Renal pelvis (tissue), 1 donor: ENCODE measurements at regions not wholly inside any gene's neighbourhood (a gene's known extent, or its start where the extent isn't known, plus 50 kb on each side); places are given as distances from the start of the nearest gene placed in this dataset.
"Not testable (repeated sequence)": the region's sequence is repeated elsewhere in the genome, so short reads cannot be mapped to it uniquely, and the experiment has no call there.

Source experiments
- DNase-seq: peaks from one replicate; pipeline ENCODE4 v3.0.0-alpha.2; 2013

DNA sequence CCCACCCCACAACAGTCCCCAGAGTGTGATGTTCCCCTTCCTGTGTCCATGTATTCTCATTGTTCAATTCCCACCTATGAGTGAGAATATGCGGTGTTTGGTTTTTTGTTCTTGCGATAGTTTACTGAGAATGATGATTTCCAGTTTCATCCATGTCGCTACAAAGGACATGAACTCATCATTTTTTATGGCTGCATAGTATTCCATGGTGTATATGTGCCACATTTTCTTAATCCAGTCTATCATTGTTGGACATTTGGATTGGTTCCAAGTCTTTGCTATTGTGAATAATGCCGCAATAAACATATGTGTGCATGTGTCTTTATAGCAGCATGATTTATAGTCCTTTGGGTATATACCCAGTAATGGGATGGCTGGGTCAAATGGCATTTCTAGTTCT is 156.9 kb downstream of the RHOU start:
- not testable (repeated sequence) for DNase-seq

DNA sequence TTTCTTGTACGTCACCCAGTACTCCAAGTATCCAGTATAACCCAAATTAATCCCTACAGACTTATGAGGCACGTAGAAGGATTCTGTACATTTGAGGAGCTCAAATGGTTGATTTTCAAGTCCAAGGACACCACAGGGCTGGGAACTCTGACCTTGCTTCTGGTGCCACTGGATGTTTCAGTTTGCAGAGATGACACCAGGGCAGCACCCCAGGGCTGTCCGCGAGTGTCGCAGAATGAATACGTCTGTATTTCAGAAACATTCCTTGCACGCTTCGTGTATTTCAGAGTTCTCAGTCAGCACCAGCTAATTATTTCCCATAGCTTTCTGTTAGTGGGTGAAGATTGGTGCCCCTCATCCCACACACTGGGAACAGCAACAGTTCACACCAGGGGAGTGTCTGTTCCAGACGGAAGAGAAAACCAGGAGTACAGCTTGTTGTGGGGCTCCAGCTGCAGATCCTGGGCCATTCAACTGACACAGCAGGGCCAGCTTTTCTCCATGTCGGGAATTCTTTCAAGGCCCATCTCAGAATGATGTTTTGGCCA is 159.2 kb downstream of the RHOU start:
- no peak for DNase-seq

- no peak for DNase-seq
These were observed 162.6 kb downstream of the RHOU start for GRCh38 chr1:228897901-228898300.

DNA sequence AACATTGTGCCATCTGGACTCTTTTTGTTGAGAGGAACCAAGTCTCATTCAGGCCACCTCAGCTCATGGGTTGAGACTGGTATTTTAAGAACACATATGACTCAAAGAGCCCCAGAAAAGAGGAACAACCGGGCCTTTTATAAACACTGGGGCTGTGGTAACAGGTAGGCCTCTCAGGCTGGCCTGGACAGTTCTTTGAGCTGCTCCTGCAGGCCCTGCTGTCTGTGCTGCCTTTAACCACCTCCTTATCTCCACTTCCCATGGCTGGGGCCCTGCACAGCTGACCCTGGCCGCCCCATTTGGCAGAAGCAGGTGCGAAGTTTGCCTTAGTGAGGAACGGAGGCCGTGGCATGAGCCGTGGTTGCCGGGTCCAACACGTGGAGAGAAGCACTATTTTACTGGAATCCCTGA is 163.3 kb downstream of the RHOU start:
- DNase-seq = no peak

DNA sequence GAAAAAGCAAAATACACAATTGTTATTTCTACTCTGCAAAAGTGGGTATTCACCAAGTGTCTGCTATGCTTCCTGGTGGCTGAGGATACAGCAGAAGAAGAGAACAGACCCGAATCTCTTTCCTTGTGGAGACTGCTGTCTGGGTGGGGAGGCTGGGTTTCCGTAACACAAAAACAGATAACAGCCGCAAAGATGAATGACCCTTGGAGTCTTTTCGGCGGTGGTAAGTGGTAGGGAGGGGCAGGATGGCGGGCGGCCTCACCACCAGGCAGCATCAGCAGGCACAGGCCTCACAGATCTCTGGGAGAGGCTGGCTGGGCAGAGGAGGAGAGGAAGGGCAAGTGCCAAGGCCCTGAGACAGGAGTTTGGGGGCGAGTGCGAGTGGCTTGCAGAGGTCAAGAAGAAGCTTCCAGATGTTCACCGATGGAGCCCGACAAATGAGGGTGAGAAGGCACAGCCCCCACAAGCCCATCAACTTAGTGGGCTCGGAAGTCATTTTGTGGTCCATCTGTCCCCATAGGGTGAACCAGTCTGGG is 164.2 kb downstream of the RHOU start:
- no peak for DNase-seq

- no peak for DNase-seq
These were observed 165.0 kb downstream of the RHOU start for GRCh38 chr1:228900099-228900885.

DNA sequence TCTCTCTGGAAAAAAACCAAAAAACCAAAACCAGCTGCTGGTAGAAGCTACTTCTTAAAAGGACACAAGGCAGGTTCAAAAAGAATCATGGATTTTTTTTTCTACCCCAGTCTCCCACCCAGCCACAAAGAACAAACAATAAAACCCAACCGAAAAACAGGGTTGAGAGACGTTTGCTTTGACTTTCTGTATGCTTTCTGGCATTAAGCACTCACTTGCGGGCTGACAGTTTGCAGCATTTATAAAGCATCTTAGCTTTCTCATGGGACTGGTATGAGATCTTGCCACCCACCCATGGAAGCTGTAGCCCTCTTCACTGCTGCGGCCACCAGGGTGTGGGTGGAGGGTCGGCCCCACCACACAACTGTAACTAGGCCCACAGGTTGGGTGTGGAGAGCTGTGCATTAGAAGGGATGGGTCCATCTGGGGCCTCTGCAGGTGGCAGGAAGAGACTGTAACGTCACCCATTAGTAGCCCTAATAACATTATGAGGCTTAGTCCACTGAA is 165.7 kb downstream of the RHOU start:
- no peak for DNase-seq

GRCh38 chr1:228901936-228902681 is 166.8 kb downstream of the RHOU start:
- DNase-seq = no peak

DNA sequence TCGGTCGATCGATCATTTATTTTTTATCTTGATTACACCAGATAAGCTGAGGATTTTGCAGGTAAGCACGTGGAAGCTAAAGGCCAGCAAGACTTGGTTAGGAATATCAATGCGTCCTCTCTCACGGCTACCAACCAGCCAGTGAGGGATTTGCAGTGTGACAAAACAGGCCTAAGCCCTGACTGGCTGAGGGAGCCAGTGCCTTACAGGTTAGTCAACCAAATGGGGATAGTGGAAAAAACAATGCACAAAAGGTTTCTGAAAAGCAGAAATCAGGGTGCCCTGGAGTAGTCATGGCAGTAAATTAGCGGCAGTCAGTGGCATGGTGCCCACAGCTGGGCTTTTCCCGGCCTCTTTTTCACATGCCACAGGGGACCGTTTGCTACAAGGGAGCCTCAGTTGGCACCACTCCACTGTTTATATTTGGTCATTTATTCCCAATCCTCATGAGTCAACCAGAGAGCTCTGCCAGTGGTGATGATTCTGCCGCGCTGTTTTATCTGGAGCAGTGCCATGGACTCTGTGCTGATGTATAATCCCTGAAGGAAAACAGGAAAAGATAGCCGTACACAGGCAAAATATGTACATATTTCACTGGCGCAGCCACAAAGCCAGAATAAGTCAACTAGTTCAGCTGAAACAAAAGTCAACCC is 167.6 kb downstream of the RHOU start:
- no peak for DNase-seq

GRCh38 chr1:228903434-228904071 is 168.3 kb downstream of the RHOU start:
- DNase-seq = no peak

DNA sequence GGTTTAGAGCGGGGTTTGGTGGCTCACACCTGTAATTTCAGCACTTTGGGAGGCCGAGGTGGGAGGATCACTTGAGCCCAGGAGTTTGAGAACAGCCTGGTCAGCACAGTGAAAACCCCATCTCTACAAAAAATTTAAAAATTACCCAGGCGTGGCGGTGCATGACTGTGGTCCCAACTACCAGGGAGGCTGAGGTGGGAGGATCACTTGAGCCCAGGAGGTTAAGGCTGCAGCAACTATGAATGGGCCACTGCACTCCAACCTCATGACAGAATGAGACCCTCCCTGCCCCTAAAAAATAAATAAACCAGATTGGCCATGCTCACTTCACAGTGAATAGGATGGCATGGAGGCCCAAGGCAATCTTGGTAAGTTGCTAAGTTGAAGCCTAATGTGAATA is 168.9 kb downstream of the RHOU start:
- DNase-seq = no peak

GRCh38 chr1:228905701-228906101 is 170.4 kb downstream of the RHOU start:
- DNase-seq = no peak

- DNase-seq = no peak
These were observed 171.1 kb downstream of the RHOU start for GRCh38 chr1:228906223-228906860.

DNA sequence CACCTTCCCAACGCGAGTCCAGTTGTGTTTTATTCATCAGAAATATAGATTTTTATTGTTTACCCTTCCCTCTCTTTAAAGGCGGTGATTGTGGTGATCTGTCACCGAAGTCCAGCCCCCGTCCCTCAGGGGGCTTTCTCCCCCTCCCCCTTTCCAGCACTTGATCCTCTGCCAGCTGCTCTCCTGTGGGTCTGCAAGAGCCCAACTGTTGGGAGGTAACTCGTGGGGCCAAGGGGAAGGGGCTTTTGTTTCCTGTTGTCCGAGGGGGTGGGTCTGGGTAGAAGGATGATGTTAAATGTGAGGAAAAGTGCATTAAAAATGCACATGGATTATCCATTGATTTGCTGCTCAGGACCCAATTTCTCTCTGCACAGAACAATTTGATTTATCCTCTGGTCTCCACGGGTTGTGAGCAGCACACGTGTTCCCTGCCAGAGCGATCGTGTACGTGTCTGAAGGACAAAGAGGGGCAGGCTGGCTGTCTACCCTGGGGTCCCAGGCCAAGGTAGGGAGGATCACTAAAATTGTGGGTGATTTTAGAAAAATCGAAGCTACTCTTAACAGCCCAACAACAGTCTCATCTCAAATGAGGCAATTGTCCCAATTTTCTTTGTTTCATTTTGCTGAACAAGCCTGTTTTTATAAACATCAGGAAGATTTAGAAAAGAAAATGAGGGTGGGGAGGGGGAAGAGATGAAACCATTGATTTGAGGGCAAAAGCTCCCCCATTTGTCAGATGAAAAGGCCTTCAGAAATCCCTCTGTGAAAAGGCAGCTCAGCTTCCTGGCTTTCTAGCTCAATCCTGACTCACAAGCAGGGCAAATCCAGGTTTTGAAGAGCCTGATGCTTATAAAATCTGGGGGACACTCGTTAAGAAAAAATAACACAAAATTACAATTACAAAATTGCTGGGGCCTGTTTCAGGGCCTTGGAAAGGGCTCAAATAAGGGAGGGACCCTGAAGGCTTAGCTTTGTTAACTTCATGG is 176.2 kb downstream of the RHOU start:
- no peak for DNase-seq

DNA sequence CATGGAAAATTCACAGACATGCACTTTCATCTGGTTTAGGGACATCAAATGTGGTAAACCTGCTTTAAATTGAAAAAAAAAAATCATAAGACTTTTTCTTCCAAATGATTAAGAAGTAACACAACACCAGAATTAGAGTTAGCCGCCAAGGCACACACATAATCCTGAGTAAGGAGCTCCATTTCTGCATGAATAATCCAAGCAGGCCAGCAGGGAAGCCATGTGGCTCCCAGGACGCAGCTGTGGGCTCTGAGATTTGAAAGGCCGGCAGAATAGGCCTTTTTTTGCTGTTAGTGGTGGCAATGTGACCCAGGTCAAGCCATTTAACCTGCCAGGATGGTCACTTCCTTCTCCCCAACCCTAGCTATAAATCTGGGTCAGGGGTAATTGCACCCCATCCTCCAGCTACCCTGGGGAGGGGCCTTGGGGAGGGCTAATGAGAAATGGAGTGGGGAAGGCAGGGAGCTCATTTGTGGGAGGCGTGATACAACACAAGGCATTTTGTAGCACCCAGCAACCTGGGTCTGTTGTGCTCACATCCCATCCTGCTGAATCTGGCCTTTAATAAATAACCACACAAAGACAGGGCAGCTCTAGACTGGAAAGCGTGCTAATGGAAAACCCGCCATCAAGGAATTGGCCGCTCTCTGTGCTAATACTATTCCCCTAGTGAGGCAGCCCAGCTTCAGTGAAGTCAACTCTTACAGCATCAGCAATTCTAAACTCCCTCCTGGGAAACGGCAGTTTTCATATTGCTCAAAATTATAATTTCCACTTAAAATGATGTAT is 178.5 kb downstream of the RHOU start:
- DNase-seq = no peak

- DNase-seq = no peak
These were observed 179.4 kb downstream of the RHOU start for GRCh38 chr1:228914700-228915099.

- DNase-seq = no peak
These were observed 182.1 kb downstream of the RHOU start for GRCh38 chr1:228917342-228917741.

GRCh38 chr1:228917755-228918154 is 182.5 kb downstream of the RHOU start:
- no peak for DNase-seq

DNA sequence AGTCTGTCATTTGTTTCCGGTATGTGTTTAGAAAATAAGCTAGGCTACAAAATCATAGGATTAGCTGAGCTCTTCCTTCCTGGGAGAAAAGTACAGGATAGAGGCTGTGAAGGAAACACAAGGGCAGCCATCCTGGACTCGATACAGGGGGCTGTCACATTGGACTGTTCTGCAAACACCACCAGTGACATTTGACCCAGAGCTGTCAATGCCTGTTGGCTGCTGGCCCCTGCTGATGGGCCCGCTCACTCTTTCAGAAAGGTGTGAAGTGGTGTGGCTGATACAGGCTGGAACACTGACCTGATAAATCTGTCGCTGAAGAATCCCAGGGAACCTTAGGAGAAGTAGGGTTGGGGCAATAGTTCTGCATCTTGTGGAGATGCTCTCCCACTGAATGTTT is 183.1 kb downstream of the RHOU start:
- no peak for DNase-seq
